ENCODE measurements at regions not wholly inside any gene's neighbourhood (a gene's known extent, or its start where the extent isn't known, plus 50 kb on each side); places are given as distances from the start of the nearest gene placed in this dataset.
A peak's percentile ranks its signal among the peaks of the same experiment; 100 is the strongest.

DNA sequence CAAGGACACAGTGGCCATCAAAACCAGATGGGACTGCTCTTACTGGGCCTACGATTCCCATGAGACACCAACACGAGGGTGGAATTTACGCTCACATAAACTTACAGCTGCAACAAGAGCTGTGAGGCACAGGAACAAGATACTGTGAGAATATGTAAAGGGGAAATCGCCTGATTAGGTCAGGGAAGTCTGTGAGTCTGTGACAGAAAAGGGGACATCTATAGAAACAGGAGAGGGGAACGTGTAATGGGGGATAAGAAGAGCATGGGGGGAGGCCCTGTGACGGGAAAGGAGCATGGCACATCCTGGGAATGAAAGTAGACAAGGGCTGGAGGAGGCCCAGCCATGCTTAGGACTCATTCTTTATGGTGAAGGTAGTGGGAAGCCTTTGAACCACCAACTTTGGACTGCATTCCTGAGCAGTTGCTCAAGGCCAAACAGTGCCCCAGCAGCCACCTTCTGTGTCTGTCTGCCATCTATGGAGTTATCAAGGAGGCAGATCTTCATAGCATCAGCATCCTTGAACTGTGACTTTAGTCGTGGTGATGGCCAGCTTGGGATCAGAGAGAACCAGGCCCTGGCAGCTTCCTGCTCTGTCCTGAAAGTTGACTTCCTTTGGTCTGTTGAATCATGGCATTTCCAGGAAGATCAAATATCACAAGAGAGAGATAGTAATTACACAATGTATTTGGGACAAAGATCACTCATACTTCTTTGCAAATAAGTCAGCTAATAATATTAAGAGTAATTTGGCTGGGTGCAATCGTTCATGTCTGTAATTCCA, 87.9 kb upstream of the FAM169A start:
- no peak for DNase-seq

DNA sequence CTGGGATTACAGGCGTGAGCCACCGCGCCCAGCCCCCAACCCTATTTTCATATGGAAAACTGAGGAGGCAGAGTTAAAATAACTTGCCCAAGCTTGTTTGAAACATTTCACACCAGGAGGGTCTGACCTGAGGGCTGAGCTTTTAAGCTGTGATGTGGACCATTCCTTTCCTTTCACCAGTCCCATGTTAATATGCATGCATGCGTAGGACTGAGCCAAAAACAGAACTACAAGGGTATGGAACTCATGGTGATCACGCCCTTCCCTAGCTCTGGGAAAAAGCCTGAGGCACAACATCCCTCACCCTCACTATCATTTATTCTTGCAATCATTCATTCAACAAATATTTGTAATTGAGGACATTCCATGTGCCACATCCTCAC, 87.4 kb upstream of the FAM169A start:
- no peak for DNase-seq

DNA sequence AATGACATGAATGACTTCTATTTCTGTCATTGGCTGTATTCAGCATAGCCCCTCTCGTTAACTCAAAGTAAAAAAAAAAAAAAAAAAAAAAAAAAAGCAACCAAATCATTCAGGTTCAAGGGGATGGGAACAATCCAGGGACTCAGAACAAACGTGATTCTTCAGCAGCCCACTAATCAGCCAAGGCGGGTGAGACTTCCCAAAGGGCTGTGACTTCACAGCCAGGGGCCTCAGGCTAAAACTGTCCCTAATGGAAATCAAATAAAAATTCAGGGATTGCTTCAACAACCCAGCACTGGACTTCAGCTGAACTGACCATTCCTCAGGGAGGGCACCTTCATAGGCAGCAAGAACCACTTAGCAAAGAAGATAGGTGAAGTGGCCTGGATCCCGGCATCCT, 86.2 kb upstream of the FAM169A start:
- no peak for DNase-seq

DNA sequence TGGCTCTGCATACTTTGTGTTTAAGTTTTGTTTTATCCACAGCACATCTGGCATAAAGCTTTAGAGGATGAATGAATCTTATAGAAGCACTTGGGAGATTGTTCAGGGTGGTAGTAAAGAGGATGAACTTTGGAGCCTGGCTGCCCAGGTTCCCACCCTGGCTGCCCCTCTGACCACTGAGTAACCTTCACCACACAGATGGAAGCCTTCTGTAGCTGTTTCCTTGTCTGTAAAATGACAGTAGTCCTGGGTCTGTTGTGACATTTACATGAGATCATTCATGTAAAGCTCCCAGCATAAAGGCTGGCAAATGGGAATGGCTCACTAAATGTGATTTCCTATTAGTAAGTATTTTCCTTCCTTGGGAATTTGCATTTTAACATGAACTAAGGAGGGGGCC, 85.7 kb upstream of the FAM169A start:
- no peak for DNase-seq

DNA sequence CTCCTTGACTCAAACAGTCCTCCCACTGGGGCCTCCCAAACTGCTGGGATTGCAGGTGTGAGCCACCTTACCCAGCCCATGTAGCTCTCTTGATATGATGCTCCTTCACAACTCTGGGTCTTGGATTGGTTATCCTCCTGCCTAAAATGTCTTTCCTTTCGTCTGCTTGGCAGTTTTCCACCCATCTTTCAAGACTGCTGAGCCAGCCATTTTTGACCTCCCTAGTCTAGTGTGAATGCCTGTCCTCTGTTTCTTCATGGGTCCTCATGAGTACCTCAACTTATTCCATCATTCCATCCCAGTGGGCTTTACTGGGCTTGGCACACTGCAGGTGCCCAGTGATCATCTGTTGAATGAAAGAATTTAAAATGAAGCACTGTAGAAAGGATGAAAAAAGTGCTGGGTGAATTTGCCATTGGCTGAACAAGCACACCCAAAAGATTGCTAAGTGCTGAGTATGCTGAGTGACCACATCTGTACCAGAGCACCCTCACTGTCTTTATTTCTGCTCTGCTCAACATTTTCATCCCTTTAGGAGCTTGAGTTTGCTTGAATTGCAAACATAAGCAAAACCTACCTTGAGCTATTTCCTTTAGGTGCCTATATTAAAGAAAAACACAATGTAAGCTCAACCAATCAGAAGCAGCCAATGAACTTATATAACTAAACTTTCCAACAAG, 84.8 kb upstream of the FAM169A start:
- DNase-seq, result no peak

DNA sequence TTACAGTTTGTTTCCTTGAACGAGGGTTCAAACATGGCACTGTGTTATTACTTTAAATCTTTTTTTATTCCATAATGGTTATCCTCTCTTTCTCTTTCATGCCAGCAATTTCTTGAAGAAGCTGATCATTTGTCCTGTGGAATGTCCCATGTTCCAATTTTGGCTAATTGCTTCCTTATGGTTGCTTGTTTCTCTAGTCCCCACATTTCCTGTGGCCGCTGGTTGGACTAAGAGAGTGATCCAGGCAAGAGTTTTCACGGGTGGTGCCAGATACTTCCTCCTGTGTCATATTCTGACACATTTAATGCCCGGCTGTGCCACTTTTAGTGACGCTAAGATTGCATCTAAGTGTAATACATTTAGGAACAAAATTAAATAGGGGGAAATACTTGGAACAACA, 83.8 kb upstream of the FAM169A start:
- DNase-seq, result no peak

DNA sequence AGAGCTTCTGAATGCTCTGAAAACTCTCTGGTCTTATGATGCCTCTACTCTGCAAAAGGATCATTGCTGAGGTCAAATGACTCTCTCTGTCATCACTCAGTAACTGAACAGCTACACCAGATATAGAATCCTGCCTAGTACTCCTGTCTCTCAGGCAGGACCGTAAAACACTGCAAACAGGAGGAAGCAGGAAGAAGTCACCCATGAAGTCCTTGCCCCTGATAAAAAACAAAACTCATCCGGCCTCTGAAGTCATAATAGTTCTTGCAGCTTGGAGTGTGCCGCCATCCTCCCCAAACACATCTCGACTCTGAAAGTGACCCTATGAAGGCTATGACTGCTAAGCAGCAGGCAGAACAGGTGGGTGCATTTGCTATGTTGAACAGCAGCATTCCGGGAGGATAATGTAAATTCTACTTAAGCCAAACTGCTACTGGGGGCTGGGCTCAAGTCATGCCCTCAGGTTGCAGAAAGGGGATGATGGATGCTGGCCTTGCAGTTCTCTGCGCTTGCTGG, 81.9 kb upstream of the FAM169A start:
- peak; percentile 6 for DNase-seq

DNA sequence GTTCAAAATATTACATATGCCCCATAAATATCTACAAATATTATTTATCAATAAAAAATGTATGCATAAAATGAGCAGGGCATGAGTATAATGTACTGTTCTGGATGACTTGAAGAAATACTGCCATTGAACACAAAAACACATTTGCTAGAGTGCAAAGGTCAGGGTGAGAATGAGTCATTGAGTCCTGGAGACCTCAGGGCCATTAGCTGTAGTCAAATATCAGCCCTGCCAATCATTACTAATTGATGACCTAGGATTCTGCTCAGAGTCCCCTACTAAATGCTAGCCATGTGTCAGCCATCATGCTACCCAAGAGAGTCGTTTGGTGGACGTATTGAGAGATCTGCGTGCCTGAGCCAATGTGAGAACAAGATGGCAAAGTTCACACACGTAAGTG, 80.3 kb upstream of the FAM169A start:
- no peak for DNase-seq

DNA sequence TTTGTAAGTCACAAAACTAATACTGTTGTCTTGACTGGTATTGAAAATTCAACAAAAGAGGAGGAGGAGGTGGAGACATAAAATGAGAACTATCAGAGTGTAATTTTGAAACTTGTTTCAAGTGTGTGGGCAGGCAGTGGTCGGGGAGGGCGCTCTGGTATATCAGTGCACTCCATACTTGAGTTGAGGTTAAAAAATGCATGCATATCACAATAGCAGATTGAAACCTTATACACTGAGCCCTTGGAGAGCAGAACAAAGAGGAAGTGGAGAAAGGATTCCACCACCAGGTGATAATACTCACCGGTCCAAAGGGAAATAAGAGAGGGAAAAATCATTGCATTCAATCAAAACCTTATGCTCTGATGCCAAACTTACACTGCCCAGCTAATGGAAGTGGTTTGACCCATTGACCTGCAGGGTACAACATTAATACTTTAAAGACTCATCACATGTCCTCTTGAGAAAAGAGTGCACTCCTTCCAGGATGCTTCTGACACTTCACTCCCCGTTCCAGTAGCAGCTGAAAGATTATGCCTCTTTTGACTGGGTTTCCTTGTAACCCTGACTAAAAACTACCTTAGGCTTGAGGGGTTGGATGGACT, 79.5 kb upstream of the FAM169A start:
- DNase-seq, result no peak

DNA sequence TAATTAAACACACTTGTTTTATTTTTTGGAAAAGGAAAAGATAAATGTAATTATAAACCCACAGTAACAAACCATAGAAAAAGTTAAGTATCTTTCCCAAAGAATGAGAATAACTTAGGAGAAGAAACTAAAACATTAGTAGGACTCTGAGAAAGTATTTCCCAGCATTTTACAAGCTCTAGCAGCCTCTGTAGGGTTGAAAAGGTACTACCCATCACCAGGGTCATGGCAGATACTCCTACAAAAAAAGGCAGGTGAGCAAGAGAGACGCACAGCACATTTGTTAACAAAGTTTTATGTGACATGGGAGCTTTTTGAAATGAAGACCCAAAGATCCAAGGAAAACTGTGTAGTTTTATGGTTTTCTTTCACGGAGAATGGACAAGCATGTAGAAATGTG, 77.7 kb upstream of the FAM169A start:
- peak; percentile 20 for DNase-seq

DNA sequence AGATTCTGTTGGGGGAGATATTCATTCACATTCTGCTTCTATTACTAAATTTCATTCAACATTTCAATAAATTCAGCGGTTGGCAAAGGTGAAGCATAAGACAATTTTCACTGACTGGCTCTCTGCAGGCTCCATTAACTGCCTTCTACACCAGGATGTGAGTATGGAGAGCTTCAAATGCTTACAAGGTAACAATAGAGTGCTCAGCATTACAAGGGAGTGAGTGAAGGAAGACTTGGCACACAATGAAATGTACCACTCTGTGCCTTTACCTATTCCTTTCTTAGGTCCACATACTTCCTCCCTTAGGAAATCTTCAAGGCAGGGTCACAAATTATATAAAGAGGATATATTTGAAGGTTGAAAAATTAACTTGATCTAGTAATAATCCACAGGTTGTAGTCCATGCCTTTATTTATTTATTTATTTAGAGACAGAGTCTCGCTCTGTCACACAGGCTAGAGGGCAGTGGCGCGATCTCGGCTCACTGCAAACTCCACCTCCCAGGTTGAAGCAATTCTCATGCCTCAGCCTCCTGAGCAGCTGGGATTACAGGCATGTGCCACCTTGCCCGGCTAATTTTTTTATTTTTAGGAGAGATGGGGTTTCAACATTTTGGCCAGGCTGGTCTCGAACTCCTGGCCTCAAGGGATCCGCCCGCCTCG, 76.6 kb upstream of the FAM169A start:
- DNase-seq, result no peak

DNA sequence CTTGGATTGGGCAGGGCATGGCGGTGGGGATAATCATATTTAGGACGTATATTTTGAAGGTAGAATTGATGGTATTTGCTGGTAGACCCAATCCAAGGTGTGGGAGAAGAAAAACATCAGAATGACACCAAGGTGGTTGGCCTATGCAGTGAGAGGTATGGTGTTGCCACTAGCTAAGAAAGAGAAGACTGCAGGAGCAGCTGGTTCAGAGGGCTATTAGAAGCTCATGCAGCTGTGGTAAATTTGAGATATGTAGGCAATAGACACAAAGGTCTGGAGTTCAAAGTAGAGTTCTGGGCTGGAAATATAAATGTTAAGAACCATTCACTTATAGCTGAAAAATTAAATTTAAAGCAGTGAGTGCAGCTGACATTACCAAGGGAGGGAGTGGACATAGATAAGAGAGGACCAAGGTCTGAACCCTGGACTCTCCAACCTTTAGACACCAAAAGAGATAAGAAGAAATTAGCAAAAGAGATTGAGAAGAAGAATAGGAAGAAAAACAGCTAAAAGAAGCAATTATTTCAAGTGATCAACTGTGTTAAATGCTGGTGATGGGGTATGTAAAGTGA, 74.7 kb upstream of the FAM169A start:
- DNase-seq, result no peak

DNA sequence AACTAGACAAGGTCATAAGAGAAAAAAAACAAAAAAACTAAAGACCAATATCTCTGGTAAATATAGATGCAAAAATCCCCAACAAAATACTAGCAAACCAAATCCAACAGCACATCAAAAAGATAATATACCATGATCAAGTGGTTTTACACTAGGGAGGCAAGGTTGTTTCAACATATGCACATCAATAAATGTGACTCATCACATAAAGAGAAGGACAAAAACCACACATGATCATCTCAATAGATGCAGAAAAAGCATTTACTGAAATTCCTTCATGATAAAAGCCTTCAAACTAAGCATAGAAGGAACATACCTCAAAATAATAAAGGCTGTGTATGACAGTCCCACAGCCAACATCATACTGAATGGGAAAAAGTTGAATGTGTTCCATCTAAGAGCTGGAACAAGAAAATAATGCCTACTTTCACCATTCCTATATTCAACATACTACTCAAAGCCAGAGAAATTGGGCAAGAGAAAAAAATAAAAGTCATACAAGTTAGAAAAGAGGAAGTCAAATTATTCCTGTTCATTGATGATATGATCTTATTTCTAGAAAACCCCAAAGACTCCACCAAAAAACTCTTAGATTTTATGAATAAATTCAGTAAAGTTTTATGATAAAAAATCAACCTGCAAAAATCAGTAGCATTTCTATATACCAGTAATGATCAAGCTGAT, 72.2 kb upstream of the FAM169A start:
- DNase-seq, result no peak

DNA sequence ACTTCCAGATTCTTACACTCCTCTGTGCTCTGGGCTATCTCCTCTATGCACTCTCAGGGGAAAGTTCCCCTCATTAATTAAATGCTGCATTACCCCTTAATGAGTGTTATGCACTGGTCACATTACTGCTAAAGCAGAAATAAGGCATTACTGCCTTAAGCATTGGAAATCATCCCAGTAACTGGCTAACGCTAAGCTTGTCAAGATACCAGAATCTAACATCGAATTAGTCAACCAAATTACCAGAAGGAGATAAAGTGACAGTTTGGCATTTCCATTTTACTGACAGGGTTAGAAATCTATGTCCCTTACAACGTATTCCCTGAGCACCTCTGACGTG, 69.5 kb upstream of the FAM169A start:
- no peak for DNase-seq

DNA sequence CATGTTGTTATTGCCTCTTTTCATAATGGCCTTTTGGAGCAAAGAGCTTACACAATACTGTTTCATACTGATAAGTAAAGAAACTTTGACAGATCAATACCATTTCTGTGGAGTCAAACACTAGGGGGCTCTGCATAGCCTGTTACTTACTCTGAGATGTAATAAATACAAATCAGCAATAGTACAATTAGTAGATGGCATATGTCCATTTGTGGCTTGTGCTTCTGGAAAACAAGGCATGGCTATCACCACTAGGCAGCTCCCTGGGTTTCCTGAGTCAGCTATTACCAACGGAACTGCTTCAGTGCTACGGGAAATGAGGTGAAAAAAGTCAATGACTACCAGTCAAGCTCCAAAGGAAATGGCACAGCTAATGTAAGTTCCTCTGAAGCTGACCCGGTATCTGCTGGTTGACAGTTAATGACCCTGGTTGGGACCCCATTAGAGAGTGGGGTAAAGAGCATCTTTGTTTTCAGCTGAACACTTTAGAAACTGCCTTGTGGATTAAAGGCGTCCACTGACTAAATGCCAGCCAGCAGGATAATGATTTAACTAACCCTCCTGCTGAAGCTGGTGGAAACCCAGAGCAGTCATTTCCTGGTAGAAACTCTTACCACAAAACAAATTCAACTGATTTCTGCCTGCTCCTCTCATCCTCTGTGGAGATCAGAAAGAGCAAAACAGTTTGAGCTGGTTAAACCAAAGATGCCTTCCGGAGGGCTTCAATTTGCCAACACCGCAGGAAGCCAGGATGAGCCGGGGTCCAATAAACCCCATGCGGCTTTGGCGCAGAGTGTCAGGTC, 69.0 kb upstream of the FAM169A start:
- peak; percentile 6 for DNase-seq

DNA sequence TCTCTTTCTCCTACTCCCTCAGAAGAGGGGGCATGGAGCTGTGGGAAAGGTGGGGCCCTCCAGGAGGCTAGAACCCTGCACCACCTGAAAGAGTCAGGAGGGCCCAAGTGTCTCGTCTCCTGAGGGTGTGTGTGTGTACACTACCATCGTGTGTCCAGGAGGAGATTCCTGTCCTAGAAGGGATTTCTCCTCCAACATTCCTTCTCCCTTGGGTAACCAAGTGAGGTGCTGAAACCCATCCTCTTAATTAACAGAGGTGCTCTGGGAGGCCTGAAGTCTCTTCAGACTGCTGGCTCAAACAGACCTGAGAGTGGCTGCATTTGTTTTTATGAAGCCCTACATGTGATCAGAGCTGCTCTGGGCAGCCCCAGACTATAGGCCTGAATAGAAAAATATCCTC, 61.1 kb upstream of the FAM169A start:
- no peak for DNase-seq

DNA sequence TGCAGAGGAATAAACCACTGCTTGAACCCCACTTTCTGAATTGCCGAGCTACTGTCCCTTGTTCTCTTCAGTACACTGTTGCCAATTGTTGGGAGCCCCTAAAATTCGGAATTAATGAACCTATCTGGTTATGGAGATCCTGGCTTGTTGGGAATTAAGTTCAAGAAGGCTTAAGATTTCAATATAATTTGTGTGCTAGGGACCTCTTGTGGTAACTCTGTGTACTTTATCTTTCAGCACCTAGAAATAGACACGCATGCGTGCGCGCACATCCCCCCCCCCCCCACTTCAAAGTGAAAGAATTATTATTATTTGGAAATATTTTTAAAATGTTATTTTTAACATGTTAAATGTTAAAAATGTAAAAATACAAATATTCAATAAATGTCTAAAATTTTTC, 53.3 kb upstream of the FAM169A start:
- DNase-seq, result peak; percentile 70

DNA sequence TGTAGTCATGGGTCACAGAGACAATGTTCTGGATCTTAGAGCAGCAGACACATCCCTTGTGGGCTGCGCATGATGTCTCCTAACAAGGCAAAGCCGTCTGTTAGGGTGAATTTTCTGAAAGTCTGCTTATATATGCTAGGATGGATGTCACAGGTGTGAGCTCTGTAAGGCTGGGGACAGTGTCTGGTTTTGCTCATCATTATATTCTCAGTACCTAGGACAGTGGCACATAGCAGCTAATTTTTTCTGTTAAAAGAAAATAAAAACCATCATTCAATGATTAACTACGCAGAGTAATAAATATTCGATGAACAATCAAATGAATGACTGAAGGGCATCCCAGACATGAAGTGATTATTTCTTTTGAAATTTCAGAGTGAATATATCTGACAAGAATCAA, 52.9 kb upstream of the FAM169A start:
- no peak for DNase-seq

DNA sequence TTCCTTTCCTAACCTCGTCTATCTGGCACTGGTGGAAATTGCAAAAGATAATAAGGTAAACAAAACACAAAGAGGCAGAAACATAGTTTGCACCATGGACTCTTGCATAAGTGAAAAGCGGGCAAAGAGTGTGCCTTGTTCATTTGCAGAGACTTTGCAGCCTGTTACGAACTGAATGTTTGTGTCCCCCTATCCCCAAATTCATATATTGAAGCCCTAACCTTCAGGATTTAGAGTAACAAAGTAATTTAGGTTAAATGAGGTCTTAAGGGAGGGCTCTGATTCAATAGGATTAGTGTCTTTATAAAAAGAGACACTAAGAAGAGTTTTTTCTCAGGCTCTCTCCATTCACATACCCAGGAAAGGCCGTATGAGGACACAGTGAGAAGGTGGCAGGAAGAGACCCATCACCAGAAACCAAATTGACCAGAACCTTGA, 52.1 kb upstream of the FAM169A start:
- DNase-seq, result peak; percentile 27

DNA sequence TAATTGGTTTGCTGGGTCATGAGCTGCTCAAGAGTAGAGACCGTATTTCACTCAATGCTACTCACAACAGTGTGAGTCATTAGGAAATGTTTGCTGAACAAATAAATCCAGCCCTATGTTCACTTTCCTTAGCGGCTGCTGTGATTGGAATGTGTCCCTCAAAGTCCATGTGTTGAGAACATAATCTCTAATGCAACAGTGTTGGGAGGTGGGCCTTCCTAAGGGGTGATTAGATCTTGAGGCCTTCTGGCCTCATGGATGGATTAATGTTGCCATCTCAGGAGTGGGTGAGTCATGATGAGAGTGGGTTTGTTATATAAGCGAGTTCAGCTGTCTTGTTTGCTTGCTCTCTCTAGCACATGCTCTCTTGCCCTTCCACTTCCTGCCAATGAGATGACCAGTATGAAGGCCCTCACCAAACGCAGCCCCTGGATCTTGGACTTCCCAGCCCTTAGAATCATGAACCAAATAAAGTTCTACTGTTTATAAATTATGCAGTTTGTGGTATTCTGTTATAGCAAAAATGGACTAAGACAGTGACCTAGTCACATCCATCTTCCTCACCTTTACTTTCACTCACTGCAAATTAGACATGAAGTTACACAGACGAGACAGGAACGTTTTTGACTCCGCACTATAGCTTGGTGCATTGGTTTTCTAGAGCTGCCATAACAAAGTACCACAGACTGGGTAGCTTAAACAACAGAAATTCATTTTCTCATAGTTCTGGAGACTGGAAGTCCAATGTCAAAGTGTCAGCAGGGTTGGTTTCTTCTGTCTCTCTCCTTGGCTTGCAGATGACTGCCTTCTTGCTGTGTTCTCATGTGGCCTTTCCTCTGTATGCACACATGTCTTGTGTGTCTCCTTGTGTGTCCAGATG, 50.9 kb upstream of the FAM169A start:
- peak; percentile 44 for DNase-seq

Measured in NCI-H82 (cell line).